GM12891 (cell line): ENCODE measurements at regions not wholly inside any gene's neighbourhood (a gene's known extent, or its start where the extent isn't known, plus 50 kb on each side); places are given as distances from the start of the nearest gene placed in this dataset.

ENCODE experiments used
- POLR2A ChIP-seq: IDR thresholded peaks from 2 replicates; pipeline ENCODE4 v1.6.1; 2011; ENCODE audit warnings: low read depth, low read length, control low read depth
- POLR2AphosphoS5 ChIP-seq: IDR thresholded peaks from 2 replicates; pipeline ENCODE4 v1.6.1; 2011; ENCODE audit warnings: low read depth, low read length, control low read depth
- TAF1 ChIP-seq: IDR thresholded peaks from 2 replicates; pipeline ENCODE4 v1.6.1; 2011; ENCODE audit warnings: low read depth, low read length, control low read depth

GRCh38 chr11:80196041-80196440, 755.2 kb upstream of the TENM4 start:
- TF ChIP-seq POLR2A (no peak), POLR2AphosphoS5 (no peak), TAF1 (no peak)
